ENCODE measurements at regions not wholly inside any gene's neighbourhood (a gene's known extent, or its start where the extent isn't known, plus 50 kb on each side); places are given as distances from the start of the nearest gene placed in this dataset.
"Not testable (repeated sequence)": the region's sequence is repeated elsewhere in the genome, so short reads cannot be mapped to it uniquely, and the experiment has no call there.

- peak; percentile 75 for DNase-seq
These were observed 155.4 kb downstream of the DIO2 start for GRCh38 chr14:80055667-80056496.

- peak; percentile 6 for DNase-seq
These were observed 156.1 kb downstream of the DIO2 start for GRCh38 chr14:80055226-80055625.

GRCh38 chr14:80054020-80054419 is 157.3 kb downstream of the DIO2 start:
- DNase-seq: no peak

GRCh38 chr14:80049055-80049454 is 162.2 kb downstream of the DIO2 start:
- peak; percentile 21 for DNase-seq

- no peak for DNase-seq
These were observed 163.5 kb downstream of the DIO2 start for GRCh38 chr14:80047761-80048160.

- DNase-seq: no peak
These were observed 174.0 kb downstream of the DIO2 start for GRCh38 chr14:80037349-80037748.

GRCh38 chr14:80024417-80024816 is 186.9 kb downstream of the DIO2 start:
- DNase-seq: no peak

- DNase-seq: not testable (repeated sequence)
These were observed 192.8 kb downstream of the DIO2 start for GRCh38 chr14:80018476-80018875.

- no peak for DNase-seq
These were observed 193.5 kb downstream of the DIO2 start for GRCh38 chr14:80017795-80018194.

- DNase-seq: not testable (repeated sequence)
These were observed 201.1 kb downstream of the DIO2 start for GRCh38 chr14:80010245-80010644.

- no peak for DNase-seq
These were observed 205.7 kb downstream of the DIO2 start for GRCh38 chr14:80005561-80005960.

- no peak for DNase-seq
These were observed 206.4 kb downstream of the DIO2 start for GRCh38 chr14:80004871-80005270.

GRCh38 chr14:80003138-80003537 is 208.2 kb downstream of the DIO2 start:
- peak; percentile 68 for DNase-seq

GRCh38 chr14:79997509-79998208 is 213.6 kb downstream of the DIO2 start:
- no peak for DNase-seq

GRCh38 chr14:79992407-79993198 is 218.7 kb downstream of the DIO2 start:
- no peak for DNase-seq

GRCh38 chr14:79991866-79992265 is 219.4 kb downstream of the DIO2 start:
- DNase-seq: no peak

GRCh38 chr14:79989990-79990389 is 221.3 kb downstream of the DIO2 start:
- DNase-seq: no peak

GRCh38 chr14:79986251-79986650 is 225.1 kb downstream of the DIO2 start:
- DNase-seq: no peak

- peak; percentile 13 for DNase-seq
These were observed 239.1 kb downstream of the DIO2 start for GRCh38 chr14:79972230-79972629.

- peak; percentile 88 for DNase-seq
These were observed 240.0 kb downstream of the DIO2 start for GRCh38 chr14:79971330-79971729.

- DNase-seq: peak; percentile 18
These were observed 243.9 kb downstream of the DIO2 start for GRCh38 chr14:79967453-79967852.

- DNase-seq: peak; percentile 58
These were observed 244.3 kb downstream of the DIO2 start for GRCh38 chr14:79967001-79967400.

GRCh38 chr14:79965896-79966295 is 245.4 kb downstream of the DIO2 start:
- DNase-seq: peak; percentile 14
